ENCODE measurements at regions not wholly inside any gene's neighbourhood (a gene's known extent, or its start where the extent isn't known, plus 50 kb on each side); places are given as distances from the start of the nearest gene placed in this dataset.

- no peak for FAIRE-seq
- TF ChIP-seq SPI1 (IDR thresholded peaks at IDR 0.05; ENCODE audit: low read depth, low read length) (no peak), TAF1 (IDR thresholded peaks at IDR 0.05; ENCODE audit: low read depth, low read length) (no peak), POLR2AphosphoS5 (IDR thresholded peaks at IDR 0.05; ENCODE audit: low read depth, low read length) (no peak), POU2F2 (IDR thresholded peaks at IDR 0.05; ENCODE audit: low read depth, low read length) (no peak), PAX5 (IDR thresholded peaks at IDR 0.05; ENCODE audit: insufficient read depth, low read length, severe bottlenecking) (no peak), POLR2A (IDR thresholded peaks at IDR 0.05; ENCODE audit: low read depth, low read length) (no peak)
These were observed 96.3 kb downstream of the FOXD1 start for GRCh38 chr5:73352243-73352642.

GRCh38 chr5:73351593-73351992 lies 97.0 kb downstream of the FOXD1 start:
- FAIRE-seq = no peak

More at GRCh38 chr5:73352243-73352642, 96.3 kb downstream of the FOXD1 start:
- DNase-seq (ENCODE audit: insufficient read length, low spot score) = no peak

GRCh38 chr5:73346878-73347408 lies 101.6 kb downstream of the FOXD1 start:
- no peak for FAIRE-seq

More at GRCh38 chr5:73351593-73351992, 97.0 kb downstream of the FOXD1 start:
- TF ChIP-seq SPI1 (IDR thresholded peaks at IDR 0.05; ENCODE audit: low read depth, low read length) (no peak), POU2F2 (IDR thresholded peaks at IDR 0.05; ENCODE audit: low read depth, low read length) (no peak), POLR2AphosphoS5 (IDR thresholded peaks at IDR 0.05; ENCODE audit: low read depth, low read length) (no peak), PAX5 (IDR thresholded peaks at IDR 0.05; ENCODE audit: insufficient read depth, low read length, severe bottlenecking) (no peak), POLR2A (IDR thresholded peaks at IDR 0.05; ENCODE audit: low read depth, low read length) (no peak), TAF1 (IDR thresholded peaks at IDR 0.05; ENCODE audit: low read depth, low read length) (no peak)
- DNase-seq (ENCODE audit: insufficient read length, low spot score) = no peak

GRCh38 chr5:73344835-73345234 lies 103.7 kb downstream of the FOXD1 start:
- FAIRE-seq (no peak), DNase-seq (ENCODE audit: insufficient read length, low spot score) (no peak)
- no peak for TF ChIP-seq SPI1 (IDR thresholded peaks at IDR 0.05; ENCODE audit: low read depth, low read length)
- no peak for TF ChIP-seq POLR2A (IDR thresholded peaks at IDR 0.05; ENCODE audit: low read depth, low read length)

More at GRCh38 chr5:73346878-73347408, 101.6 kb downstream of the FOXD1 start:
- DNase-seq (ENCODE audit: insufficient read length, low spot score) = no peak
- TF ChIP-seq PAX5 (IDR thresholded peaks at IDR 0.05; ENCODE audit: insufficient read depth, low read length, severe bottlenecking) (no peak), POLR2AphosphoS5 (IDR thresholded peaks at IDR 0.05; ENCODE audit: low read depth, low read length) (no peak), POU2F2 (IDR thresholded peaks at IDR 0.05; ENCODE audit: low read depth, low read length) (no peak), TAF1 (IDR thresholded peaks at IDR 0.05; ENCODE audit: low read depth, low read length) (no peak)

GRCh38 chr5:73339711-73340110 lies 108.9 kb downstream of the FOXD1 start:
- no peak for DNase-seq (ENCODE audit: insufficient read length, low spot score)
- TF ChIP-seq TAF1 (IDR thresholded peaks at IDR 0.05; ENCODE audit: low read depth, low read length) = no peak
- TF ChIP-seq SPI1 (IDR thresholded peaks at IDR 0.05; ENCODE audit: low read depth, low read length) = no peak
- TF ChIP-seq POU2F2 (IDR thresholded peaks at IDR 0.05; ENCODE audit: low read depth, low read length) = no peak
- no peak for TF ChIP-seq POLR2A (IDR thresholded peaks at IDR 0.05; ENCODE audit: low read depth, low read length)
- TF ChIP-seq PAX5 (IDR thresholded peaks at IDR 0.05; ENCODE audit: insufficient read depth, low read length, severe bottlenecking) = no peak
- TF ChIP-seq POLR2AphosphoS5 (IDR thresholded peaks at IDR 0.05; ENCODE audit: low read depth, low read length) = no peak

GRCh38 chr5:73339051-73339575 lies 109.5 kb downstream of the FOXD1 start:
- FAIRE-seq (no peak), DNase-seq (ENCODE audit: insufficient read length, low spot score) (no peak)
- TF ChIP-seq POLR2A (IDR thresholded peaks at IDR 0.05; ENCODE audit: low read depth, low read length) (no peak), POLR2AphosphoS5 (IDR thresholded peaks at IDR 0.05; ENCODE audit: low read depth, low read length) (no peak), TAF1 (IDR thresholded peaks at IDR 0.05; ENCODE audit: low read depth, low read length) (no peak), SPI1 (IDR thresholded peaks at IDR 0.05; ENCODE audit: low read depth, low read length) (no peak), PAX5 (IDR thresholded peaks at IDR 0.05; ENCODE audit: insufficient read depth, low read length, severe bottlenecking) (no peak), POU2F2 (IDR thresholded peaks at IDR 0.05; ENCODE audit: low read depth, low read length) (no peak)

More at GRCh38 chr5:73339711-73340110, 108.9 kb downstream of the FOXD1 start:
- no peak for FAIRE-seq

- DNase-seq (ENCODE audit: insufficient read length, low spot score) = no peak
- FAIRE-seq = no peak
- TF ChIP-seq SPI1 (IDR thresholded peaks at IDR 0.05; ENCODE audit: low read depth, low read length) = no peak
- no peak for TF ChIP-seq PAX5 (IDR thresholded peaks at IDR 0.05; ENCODE audit: insufficient read depth, low read length, severe bottlenecking)
- no peak for TF ChIP-seq TAF1 (IDR thresholded peaks at IDR 0.05; ENCODE audit: low read depth, low read length)
- no peak for TF ChIP-seq POU2F2 (IDR thresholded peaks at IDR 0.05; ENCODE audit: low read depth, low read length)
- no peak for TF ChIP-seq POLR2AphosphoS5 (IDR thresholded peaks at IDR 0.05; ENCODE audit: low read depth, low read length)
- no peak for TF ChIP-seq POLR2A (IDR thresholded peaks at IDR 0.05; ENCODE audit: low read depth, low read length)
These were observed 110.1 kb downstream of the FOXD1 start for GRCh38 chr5:73338256-73339050.

GRCh38 chr5:73337586-73338255 lies 110.9 kb downstream of the FOXD1 start:
- DNase-seq (ENCODE audit: insufficient read length, low spot score) = no peak
- TF ChIP-seq TAF1 (IDR thresholded peaks at IDR 0.05; ENCODE audit: low read depth, low read length) (no peak), POLR2A (IDR thresholded peaks at IDR 0.05; ENCODE audit: low read depth, low read length) (no peak), PAX5 (IDR thresholded peaks at IDR 0.05; ENCODE audit: insufficient read depth, low read length, severe bottlenecking) (no peak), POU2F2 (IDR thresholded peaks at IDR 0.05; ENCODE audit: low read depth, low read length) (no peak), SPI1 (IDR thresholded peaks at IDR 0.05; ENCODE audit: low read depth, low read length) (no peak), POLR2AphosphoS5 (IDR thresholded peaks at IDR 0.05; ENCODE audit: low read depth, low read length) (no peak)
- FAIRE-seq = no peak

GRCh38 chr5:73336366-73336765 lies 112.2 kb downstream of the FOXD1 start:
- DNase-seq (ENCODE audit: insufficient read length, low spot score) (no peak), FAIRE-seq (no peak)
- no peak for TF ChIP-seq POLR2AphosphoS5 (IDR thresholded peaks at IDR 0.05; ENCODE audit: low read depth, low read length)
- TF ChIP-seq SPI1 (IDR thresholded peaks at IDR 0.05; ENCODE audit: low read depth, low read length) = no peak
- no peak for TF ChIP-seq POLR2A (IDR thresholded peaks at IDR 0.05; ENCODE audit: low read depth, low read length)
- TF ChIP-seq PAX5 (IDR thresholded peaks at IDR 0.05; ENCODE audit: insufficient read depth, low read length, severe bottlenecking) = no peak
- no peak for TF ChIP-seq TAF1 (IDR thresholded peaks at IDR 0.05; ENCODE audit: low read depth, low read length)
- no peak for TF ChIP-seq POU2F2 (IDR thresholded peaks at IDR 0.05; ENCODE audit: low read depth, low read length)

Data from GM12891 (cell line).